H9 (cell line): ENCODE measurements at regions not wholly inside any gene's neighbourhood (a gene's known extent, or its start where the extent isn't known, plus 50 kb on each side); places are given as distances from the start of the nearest gene placed in this dataset.

Source experiments
- DNase-seq: peaks from one replicate; pipeline ENCODE4 v3.0.0-alpha.2; 2017
- H2AFZ ChIP-seq: one replicate; pipeline ENCODE4 v1.6.1; 2013; ENCODE audit warnings: mild to moderate bottlenecking, low read length, control low read depth, moderate library complexity
- H2AK5ac ChIP-seq: 2 replicates; pipeline ENCODE4 v1.6.1; 2013; ENCODE audit warnings: low read length, control low read depth, mixed read lengths; ENCODE audit not compliant: insufficient read length
- H2BK120ac ChIP-seq: one replicate; pipeline ENCODE4 v1.6.1; 2013; ENCODE audit warnings: low read depth, mild to moderate bottlenecking, low read length, control low read depth, inconsistent platforms; ENCODE audit not compliant: poor library complexity, severe bottlenecking
- H2BK12ac ChIP-seq: 2 replicates; pipeline ENCODE4 v1.6.1; 2013; ENCODE audit warnings: low read length, control low read depth, mixed read lengths, low read depth; ENCODE audit not compliant: insufficient read length
- H2BK15ac ChIP-seq: 2 replicates; pipeline ENCODE4 v1.6.1; 2013; ENCODE audit warnings: low read depth, low read length, control low read depth
- H2BK20ac ChIP-seq: one replicate; pipeline ENCODE4 v1.6.1; 2013; ENCODE audit warnings: low read depth, mild to moderate bottlenecking, low read length, control low read depth, inconsistent platforms; ENCODE audit not compliant: poor library complexity, severe bottlenecking
- H2BK5ac ChIP-seq: 2 replicates; pipeline ENCODE4 v1.6.1; 2013; ENCODE audit warnings: low read length, control low read depth, mixed read lengths; ENCODE audit not compliant: insufficient read length
- H3K14ac ChIP-seq: 2 replicates; pipeline ENCODE4 v1.6.1; 2013; ENCODE audit warnings: low read length, control low read depth; ENCODE audit not compliant: insufficient read depth
- H3K18ac ChIP-seq: 2 replicates; pipeline ENCODE4 v1.6.1; 2013; ENCODE audit warnings: low read depth, mild to moderate bottlenecking, mixed read lengths, low read length, control low read depth; ENCODE audit not compliant: insufficient read length
- H3K23ac ChIP-seq: 2 replicates; pipeline ENCODE4 v1.6.1; 2013; ENCODE audit warnings: low read length, control low read depth, mixed read lengths, low read depth; ENCODE audit not compliant: insufficient read length
- H3K23me2 ChIP-seq: 2 replicates; pipeline ENCODE4 v1.6.1; 2013; ENCODE audit warnings: low read depth, mild to moderate bottlenecking, mixed read lengths, low read length, control low read depth; ENCODE audit not compliant: insufficient read length, poor library complexity, severe bottlenecking
- H3K27ac ChIP-seq: 2 replicates; pipeline ENCODE4 v1.5.1; 2013; ENCODE audit warnings: low read length, control low read depth, mixed read lengths, low read depth; ENCODE audit not compliant: insufficient read length
- H3K27me3 ChIP-seq: 2 replicates; pipeline ENCODE4 v1.6.1; 2013; ENCODE audit warnings: low read length, control low read depth, inconsistent platforms; ENCODE audit not compliant: insufficient read depth
- H3K4ac ChIP-seq: 2 replicates; pipeline ENCODE4 v1.6.1; 2013; ENCODE audit warnings: low read depth, mild to moderate bottlenecking, control low read depth, inconsistent platforms, low read length, moderate library complexity
- H3K4me1 ChIP-seq: 2 replicates; pipeline ENCODE4 v1.6.1; 2013; ENCODE audit warnings: low read length, control low read depth, inconsistent platforms; ENCODE audit not compliant: insufficient read depth
- H3K4me2 ChIP-seq: 2 replicates; pipeline ENCODE4 v1.6.1; 2013; ENCODE audit warnings: low read length, control low read depth, mixed read lengths; ENCODE audit not compliant: insufficient read length, insufficient read depth
- H3K56ac ChIP-seq: 2 replicates; pipeline ENCODE4 v1.6.1; 2013; ENCODE audit warnings: low read depth, mild to moderate bottlenecking, mixed read lengths, low read length, control low read depth; ENCODE audit not compliant: insufficient read length
- H3K79me1 ChIP-seq: 2 replicates; pipeline ENCODE4 v1.6.1; 2013; ENCODE audit warnings: low read depth, mild to moderate bottlenecking, moderate library complexity, low read length, control low read depth, inconsistent platforms; ENCODE audit not compliant: insufficient read depth, poor library complexity, severe bottlenecking
- H3K79me2 ChIP-seq: 2 replicates; pipeline ENCODE4 v1.6.1; 2013; ENCODE audit warnings: low read length, control low read depth, inconsistent platforms; ENCODE audit not compliant: insufficient read depth
- H3K9ac ChIP-seq: 2 replicates; pipeline ENCODE4 v1.6.1; 2013; ENCODE audit warnings: low read length, control low read depth, mixed read lengths; ENCODE audit not compliant: insufficient read length; ENCODE audit errors: extremely low read depth
- H3K9me3 ChIP-seq: one replicate; pipeline ENCODE4 v1.6.1; 2013; ENCODE audit warnings: low read depth, low read length, inconsistent platforms; ENCODE audit not compliant: control insufficient read depth
- H3T11ph ChIP-seq: one replicate; pipeline ENCODE4 v1.6.1; 2013; ENCODE audit warnings: mild to moderate bottlenecking, low read length, control low read depth, inconsistent platforms
- H4K20me1 ChIP-seq: one replicate; pipeline ENCODE4 v1.6.1; 2013; ENCODE audit not compliant: control insufficient read depth, insufficient read length, insufficient read depth
- H4K5ac ChIP-seq: 2 replicates; pipeline ENCODE4 v1.6.1; 2013; ENCODE audit warnings: low read depth, mild to moderate bottlenecking, mixed read lengths, low read length, control low read depth; ENCODE audit not compliant: insufficient read length
- H4K8ac ChIP-seq: replicated peaks from 2 replicates; pipeline ENCODE4 v1.6.1; 2013; ENCODE audit warnings: low read length, control low read depth, mixed read lengths, low read depth; ENCODE audit not compliant: insufficient read length
- H4K91ac ChIP-seq: 2 replicates; pipeline ENCODE4 v1.6.1; 2013; ENCODE audit warnings: low read depth, mild to moderate bottlenecking, moderate library complexity, mixed read lengths, low read length, control low read depth; ENCODE audit not compliant: insufficient read length
- H3K27ac Mint-ChIP-seq, 3 experiments: 2 replicates in 2 of 3; 3 replicates in 1 of 3; pipeline ENCODE4 v1.8.0; 2020 to 2021; ENCODE audit warnings: mixed read lengths in 3 of 3, mild to moderate bottlenecking in 1 of 3, moderate library complexity in 1 of 3
- H3K27me3 Mint-ChIP-seq: 2 replicates; pipeline ENCODE4 v1.8.0; 2021; ENCODE audit warnings: low read depth, mild to moderate bottlenecking, moderate library complexity, mixed read lengths
- H3K36me3 Mint-ChIP-seq, 3 experiments: 2 replicates in 2 of 3; 3 replicates in 1 of 3; pipeline ENCODE4 v1.8.0; 2020 to 2021; ENCODE audit warnings: low read depth in 3 of 3, mixed read lengths in 3 of 3; ENCODE audit not compliant: insufficient read depth in 1 of 3
- H3K4me1 Mint-ChIP-seq, 2 experiments: 2 replicates each; pipeline ENCODE4 v1.8.0; 2020; ENCODE audit warnings: mixed read lengths in 2 of 2
- H3K4me3 Mint-ChIP-seq, 2 experiments: 2 replicates in 1 of 2; 3 replicates in 1 of 2; pipeline ENCODE4 v1.8.0; 2020 to 2021; ENCODE audit warnings: mild to moderate bottlenecking in 2 of 2, mixed read lengths in 2 of 2, moderate library complexity in 1 of 2
- H3K9me3 Mint-ChIP-seq, 2 experiments: 2 replicates in 1 of 2; 3 replicates in 1 of 2; pipeline ENCODE4 v1.8.0; 2020; ENCODE audit warnings: mild to moderate bottlenecking in 2 of 2, mixed read lengths in 2 of 2, moderate library complexity in 1 of 2
- TF ChIP-seq, protein P1 (sequence below): fragments of 200-600 bp; sonication (generic); conservative IDR thresholded peaks from 3 replicates; pipeline ENCODE4 v1.8.0; 2021; ENCODE audit warnings: antibody characterized with exemption, mild to moderate bottlenecking

GRCh38 chr1:78348496-78349284 is 142.1 kb upstream of the PTGFR start:
- H3K4ac ChIP-seq = no peak overlapping the region
- H3K27ac ChIP-seq = no peak overlapping the region

More at GRCh38 chr1:78348496-78349284, 142.1 kb upstream of the PTGFR start:
- H3K23ac ChIP-seq = no peak overlapping the region
- no peak for DNase-seq
- no peaks in the 10 kb centered on the region for H3K23me2 ChIP-seq
- Mint-ChIP-seq H3K4me1 (no peaks in the 10 kb centered on the region), H3K27me3 (peaks cover 7% of the 10 kb centered on the region), H3K4me3 (no peak overlapping the region), H3K27ac (no peak overlapping the region), H3K36me3 (no peaks in the 10 kb centered on the region), H3K9me3 (no peaks in the 10 kb centered on the region)
- H2AK5ac ChIP-seq = no peak overlapping the region
- H2BK15ac ChIP-seq = no peak overlapping the region
- H4K91ac ChIP-seq = no peak overlapping the region
- no peaks in the 10 kb centered on the region for H3K4me1 ChIP-seq
- no peak overlapping the region for H2BK120ac ChIP-seq
- no peak overlapping the region for H3K9ac ChIP-seq
- H3K56ac ChIP-seq = no peak overlapping the region
- no peaks in the 10 kb centered on the region for H3K79me1 ChIP-seq
- no peak overlapping the region for H2BK20ac ChIP-seq
- H3K79me2 ChIP-seq = no peaks in the 10 kb centered on the region
- no peak overlapping the region for H4K8ac ChIP-seq
- TF ChIP-seq, protein P1, sequence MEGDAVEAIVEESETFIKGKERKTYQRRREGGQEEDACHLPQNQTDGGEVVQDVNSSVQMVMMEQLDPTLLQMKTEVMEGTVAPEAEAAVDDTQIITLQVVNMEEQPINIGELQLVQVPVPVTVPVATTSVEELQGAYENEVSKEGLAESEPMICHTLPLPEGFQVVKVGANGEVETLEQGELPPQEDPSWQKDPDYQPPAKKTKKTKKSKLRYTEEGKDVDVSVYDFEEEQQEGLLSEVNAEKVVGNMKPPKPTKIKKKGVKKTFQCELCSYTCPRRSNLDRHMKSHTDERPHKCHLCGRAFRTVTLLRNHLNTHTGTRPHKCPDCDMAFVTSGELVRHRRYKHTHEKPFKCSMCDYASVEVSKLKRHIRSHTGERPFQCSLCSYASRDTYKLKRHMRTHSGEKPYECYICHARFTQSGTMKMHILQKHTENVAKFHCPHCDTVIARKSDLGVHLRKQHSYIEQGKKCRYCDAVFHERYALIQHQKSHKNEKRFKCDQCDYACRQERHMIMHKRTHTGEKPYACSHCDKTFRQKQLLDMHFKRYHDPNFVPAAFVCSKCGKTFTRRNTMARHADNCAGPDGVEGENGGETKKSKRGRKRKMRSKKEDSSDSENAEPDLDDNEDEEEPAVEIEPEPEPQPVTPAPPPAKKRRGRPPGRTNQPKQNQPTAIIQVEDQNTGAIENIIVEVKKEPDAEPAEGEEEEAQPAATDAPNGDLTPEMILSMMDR = no peak
- no peak overlapping the region for H3T11ph ChIP-seq
- H4K5ac ChIP-seq = no peak overlapping the region
- no peaks in the 10 kb centered on the region for H3K27me3 ChIP-seq
- H2BK5ac ChIP-seq = no peak overlapping the region
- H2AFZ ChIP-seq = no peak overlapping the region
- no peaks in the 10 kb centered on the region for H4K20me1 ChIP-seq
- no peak overlapping the region for H3K14ac ChIP-seq
- no peak overlapping the region for H3K18ac ChIP-seq
- H3K9me3 ChIP-seq = no peaks in the 10 kb centered on the region
- H3K4me2 ChIP-seq = no peak overlapping the region
- no peak overlapping the region for H2BK12ac ChIP-seq
